Stimulated activated CD8-positive, alpha-beta memory T cell treated with anti-CD3 and anti-CD28 coated beads, Interleukin-2, amount 100 ng/mL, for 1 hour (primary cell): ENCODE measurements at regions not wholly inside any gene's neighbourhood (a gene's known extent, or its start where the extent isn't known, plus 50 kb on each side); places are given as distances from the start of the nearest gene placed in this dataset.

Experiments
- DNase-seq, 2 donors: peaks; one replicate each; pipeline ENCODE4 v3.0.0-alpha.2; 2020; ENCODE audit warnings: low read depth in 2 of 2

DNA sequence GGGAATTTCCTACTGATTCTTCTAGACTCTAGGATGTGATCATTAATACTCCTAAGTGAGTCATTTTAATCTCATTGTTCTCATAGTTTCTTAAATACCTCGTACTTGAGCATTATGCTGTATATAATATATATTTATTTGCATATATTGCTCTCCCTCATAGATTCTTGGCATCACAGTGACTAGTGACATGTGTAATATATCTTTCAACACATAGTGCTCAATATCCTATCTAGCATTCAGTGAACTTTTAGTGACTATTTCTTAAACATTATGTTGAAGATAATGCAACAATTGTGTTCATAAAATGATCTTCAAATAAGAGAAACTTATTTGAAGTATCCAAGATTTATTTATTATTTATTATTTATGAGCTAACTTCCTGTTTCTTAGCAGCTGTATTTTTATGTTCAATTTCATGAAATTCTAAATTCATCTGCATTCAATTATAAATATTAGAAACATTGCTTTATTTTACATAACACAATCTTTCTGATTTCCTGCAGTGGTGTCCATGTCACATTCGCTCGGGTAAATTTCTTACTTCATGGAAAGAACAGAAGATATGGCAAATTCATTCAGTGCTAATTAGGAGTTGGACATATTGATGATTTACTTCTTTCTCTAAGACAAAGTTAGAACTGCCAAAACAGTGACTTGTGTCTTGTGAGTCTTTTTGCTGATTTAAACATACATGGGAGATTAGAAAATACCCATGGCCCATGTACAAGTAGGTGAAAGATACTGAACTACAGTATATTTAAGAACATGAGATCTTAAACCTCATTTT lies 1095.5 kb upstream of the IGFBP7 start:
- no peak for DNase-seq

DNA sequence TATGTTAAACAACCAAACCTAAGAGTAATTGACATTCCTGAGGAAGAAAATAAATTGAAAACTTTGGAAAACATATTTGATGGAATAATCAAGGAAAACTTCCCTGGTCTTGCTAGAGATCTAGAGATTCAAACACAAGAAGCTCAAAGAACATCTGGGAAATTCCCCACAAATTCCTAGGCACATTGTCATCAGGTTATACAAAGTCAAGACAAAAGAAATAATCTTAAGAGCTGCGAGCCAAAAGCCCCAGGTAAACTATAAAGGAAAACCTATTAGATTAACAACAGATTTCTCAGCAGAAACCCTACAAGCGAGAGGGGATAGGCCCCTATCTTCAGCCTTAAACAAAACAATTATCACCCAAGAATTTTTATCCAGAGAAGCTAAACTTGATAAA lies 1082.0 kb upstream of the IGFBP7 start:
- DNase-seq: no peak

DNA sequence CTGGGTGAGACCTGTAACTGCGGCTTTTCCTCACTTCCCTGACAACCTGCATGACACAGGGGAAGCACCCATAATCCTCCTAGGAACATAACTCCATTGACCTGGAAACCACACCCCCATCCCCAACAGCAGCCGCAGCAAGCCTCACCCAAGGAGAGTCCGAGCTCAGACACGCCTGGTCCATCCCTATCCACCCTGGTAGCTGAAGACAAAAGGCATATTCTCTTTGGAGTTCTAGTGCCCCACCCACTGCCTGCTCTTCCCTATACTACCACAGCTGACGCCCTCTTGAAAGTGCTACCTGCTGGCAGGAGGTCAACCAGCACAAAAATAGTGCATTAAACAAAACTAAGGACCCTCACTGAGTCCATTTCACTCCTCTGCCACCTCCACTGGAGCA lies 1080.9 kb upstream of the IGFBP7 start:
- DNase-seq: no peak

DNA sequence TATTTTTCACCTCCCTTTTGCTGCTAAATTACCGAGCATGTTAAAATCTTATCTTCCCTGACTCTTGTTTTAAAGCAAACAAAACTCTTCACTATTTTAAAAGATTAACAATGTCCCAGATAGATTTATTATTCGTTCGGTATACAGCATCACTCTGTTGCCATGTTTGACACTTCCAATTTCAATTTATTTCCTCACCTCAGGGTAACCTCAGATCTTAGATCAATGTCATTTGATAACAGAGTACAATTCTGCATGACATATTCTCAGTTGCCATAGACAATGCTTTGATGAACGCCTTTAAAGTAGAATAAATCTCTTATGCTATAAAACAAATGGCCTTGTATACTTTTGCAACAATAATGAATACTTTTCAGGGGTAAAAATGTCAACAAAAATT lies 1078.1 kb upstream of the IGFBP7 start:
- DNase-seq: no peak

DNA sequence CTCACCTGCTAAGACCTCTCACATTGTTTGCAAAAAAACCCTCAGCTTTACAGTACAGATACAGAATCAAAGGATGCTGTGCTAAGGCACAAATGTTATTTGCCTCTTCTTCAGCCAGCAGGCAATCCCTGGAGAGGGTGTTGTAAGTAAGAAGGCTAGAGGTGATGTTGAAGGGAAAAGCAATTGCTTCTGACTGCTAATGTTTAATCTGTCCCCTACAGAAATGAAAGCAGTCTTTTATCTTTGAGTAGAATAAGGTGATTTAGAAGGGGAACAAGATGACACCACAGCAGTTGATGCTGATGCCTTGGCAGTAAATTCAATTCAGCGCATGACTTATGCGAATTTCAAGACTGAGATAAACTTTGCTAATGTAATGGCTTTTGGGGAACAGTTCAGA lies 1064.8 kb upstream of the IGFBP7 start:
- DNase-seq: no peak

DNA sequence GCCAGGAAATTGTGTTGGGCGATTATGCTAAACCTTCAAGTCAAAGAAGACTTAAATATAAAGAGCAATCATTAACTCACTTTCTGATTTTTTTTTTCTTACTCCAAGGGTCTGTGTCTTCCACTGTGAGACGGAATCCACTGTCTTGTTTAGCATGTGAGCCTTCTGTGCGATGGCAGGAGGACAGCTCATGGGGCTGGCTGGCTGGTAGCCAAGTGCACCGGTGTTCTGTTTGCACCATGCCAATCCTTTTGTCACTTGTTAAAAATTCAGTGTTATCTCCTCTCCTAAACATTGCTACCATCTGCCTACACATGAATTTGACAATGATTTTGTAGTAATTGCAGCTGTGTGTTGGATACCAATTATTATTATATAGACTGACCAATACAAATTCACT lies 1056.3 kb upstream of the IGFBP7 start:
- no peak for DNase-seq

DNA sequence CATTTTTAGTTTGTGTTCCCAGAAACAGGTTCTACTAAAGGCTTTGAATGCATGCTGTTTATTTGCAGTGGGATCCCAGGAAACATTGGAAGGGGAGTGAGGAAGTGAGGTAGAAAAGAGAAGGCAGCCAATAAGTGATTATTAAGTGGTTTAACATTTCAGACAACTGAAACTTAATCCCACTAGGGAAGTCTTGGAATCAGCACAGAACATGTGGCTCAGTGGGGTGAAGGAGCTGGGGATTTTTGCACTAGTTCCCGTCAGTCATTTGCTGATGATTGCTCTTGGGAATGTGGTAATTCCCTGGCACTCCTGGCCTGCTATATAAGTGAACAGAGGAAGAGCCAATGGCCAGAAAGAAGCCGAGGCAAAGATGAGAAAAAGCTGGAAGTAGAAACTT lies 1053.0 kb upstream of the IGFBP7 start:
- DNase-seq: no peak

DNA sequence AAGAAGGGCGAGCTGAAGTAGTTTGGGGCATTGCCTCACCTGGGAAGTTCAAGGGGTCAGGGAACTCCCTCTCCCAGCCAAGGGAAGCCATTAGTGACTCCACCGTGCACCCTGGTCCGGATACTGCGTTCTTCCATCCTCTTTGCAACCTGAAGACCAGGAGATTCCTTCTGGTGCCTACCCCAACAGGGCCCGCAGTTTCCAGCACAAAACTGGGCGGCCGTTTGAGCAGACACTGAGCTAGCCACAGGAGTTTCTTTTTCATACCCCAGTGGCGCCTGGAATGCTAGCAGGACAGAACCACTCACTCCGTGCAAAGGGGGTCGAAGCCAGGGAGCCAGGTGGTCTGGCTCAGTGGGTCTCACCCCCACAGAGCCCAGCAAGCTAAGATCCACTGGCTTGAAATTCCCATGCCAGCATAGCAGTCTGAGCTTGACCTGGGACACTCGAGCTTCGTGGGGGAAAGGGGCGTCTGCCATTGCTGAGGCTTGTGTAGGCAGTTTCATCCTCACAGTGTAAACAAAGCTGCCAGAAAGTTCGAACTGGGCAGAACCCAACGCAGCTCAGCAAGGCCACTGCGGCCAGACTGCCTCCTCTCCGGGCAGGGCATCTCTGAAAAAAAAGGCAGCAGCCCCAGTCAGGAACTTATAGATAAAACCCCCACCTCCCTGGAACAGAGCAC lies 1039.4 kb upstream of the IGFBP7 start:
- no peak for DNase-seq

DNA sequence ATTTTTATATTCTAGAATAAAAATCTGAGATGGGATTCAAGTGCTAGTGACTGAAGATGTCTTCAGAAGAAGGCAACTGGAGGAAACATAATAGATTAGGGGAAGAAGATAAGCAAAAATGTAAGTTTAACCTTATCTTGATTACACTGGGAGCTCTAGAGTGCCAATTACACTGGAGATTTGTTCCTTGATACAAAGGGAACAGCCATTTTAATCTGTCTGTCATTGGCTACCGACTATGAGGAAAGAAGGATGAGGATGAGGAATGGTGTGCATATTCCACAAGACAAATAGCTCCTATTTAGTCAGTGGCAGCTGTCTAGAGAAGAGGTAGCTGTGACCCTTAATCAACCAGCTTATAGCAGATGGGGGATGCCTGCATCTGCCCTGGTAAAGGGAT lies 1034.5 kb upstream of the IGFBP7 start:
- no peak for DNase-seq

DNA sequence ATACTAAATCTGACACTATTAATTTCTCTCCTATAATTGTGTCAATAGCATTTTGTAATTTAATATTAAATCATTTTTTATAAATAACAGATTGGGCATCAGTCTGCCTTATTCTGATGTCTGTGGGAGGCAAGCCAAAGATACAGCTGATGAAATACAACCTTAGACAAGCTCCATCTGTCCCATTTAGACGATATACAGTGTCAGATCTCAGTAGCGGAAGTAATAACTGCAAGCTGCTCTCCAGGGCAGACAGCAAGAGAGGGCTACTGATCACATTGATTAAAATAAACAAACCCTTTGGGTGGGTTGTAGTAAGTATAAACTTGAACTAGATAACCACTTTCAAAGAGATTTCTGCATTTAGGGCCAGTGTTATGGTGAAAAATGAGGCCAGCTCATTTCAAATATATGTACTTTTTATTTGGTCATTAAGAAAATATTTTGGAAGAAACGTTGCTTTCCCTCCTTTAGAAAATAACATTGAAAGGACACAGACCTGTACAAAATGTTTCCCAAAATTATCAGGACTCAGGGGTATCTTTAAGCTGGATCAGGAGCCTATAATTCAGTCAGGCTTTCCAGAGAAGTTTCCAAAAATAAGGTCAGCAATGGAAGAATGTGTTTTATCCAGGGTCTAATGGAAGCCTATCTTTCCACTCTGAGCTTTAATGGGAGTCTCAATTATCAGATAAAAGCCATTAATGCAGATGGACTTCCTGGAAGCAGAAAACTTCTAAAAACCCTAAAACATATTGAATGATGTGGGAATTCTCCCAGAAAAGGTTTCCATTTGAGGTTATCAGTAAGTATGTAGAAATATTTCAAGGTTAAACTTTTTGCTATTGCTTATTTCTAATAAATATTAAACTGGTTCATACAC lies 1028.8 kb upstream of the IGFBP7 start:
- no peak for DNase-seq

DNA sequence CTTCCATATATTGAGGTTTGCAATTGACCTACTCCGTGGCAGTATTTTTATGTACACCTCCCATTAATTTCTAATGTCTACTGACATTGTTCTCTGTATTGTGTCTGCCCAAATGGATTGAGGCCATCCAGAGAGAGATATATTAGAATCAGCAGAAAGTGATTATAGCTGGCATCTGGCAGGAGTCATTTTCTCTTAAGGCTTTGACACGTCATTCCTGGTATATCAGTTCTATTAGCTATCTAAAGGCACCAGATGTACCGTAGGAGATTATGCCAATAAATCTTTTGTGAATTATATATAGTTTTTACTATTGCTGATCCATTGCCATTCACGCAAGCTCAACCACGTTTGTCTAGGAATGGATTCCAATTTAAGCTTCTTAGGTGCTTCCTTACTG lies 1026.4 kb upstream of the IGFBP7 start:
- no peak for DNase-seq

DNA sequence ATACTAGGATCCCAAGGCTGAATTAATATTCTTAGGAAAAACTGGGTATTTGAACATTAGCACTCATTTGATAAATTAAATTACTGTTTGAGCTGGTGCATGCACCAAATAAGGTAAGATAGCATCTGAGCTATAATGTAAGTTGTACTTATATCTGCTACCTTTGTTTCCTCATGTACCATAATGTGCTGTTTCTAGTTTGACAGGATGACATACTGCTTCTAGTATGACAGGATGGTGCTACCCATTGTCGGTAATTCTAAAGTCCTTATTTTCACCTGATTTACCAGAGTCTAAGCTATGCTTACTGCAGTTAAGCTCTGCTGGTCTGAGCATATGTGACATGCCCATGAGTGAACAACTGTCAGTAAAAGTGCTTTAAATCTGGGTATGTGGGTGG lies 1017.5 kb upstream of the IGFBP7 start:
- DNase-seq: no peak

DNA sequence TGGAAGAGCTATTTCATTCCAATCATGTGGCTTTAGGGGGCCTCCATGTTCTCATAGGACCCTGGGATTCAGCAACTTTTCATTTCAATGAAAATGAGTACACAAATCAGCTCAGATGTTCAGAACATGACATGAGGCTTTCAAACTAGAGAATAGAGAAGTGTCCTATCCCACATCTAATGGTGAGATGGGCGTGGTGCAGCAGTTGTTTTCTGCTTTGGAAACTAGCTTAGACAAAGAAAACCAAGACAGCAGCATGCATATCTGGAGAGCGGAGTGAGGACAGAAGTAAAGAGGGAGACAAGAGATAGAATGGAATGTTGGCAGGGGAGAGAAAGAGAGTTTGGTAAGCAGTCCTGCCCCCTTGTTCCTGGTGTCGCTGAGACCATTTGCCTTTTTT lies 1009.1 kb upstream of the IGFBP7 start:
- no peak for DNase-seq

DNA sequence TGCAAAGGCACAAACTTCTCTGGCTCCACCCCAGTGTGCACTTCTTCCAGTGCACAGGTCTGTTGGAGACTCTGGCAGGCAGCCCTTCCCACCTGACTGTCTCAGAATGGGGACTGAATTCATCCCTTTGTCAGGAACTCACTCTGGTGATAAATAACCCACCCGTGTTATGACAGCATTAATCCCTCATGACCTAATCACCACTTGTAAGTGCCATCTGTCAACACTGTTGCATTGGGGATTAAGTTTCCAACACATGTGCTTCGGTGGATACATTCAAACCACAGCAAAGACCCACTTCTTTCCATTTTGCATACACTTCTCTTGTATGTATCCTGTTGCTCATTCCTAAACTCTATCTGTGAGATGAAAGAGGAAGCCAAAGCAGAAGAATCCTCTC lies 1002.9 kb upstream of the IGFBP7 start:
- no peak for DNase-seq

DNA sequence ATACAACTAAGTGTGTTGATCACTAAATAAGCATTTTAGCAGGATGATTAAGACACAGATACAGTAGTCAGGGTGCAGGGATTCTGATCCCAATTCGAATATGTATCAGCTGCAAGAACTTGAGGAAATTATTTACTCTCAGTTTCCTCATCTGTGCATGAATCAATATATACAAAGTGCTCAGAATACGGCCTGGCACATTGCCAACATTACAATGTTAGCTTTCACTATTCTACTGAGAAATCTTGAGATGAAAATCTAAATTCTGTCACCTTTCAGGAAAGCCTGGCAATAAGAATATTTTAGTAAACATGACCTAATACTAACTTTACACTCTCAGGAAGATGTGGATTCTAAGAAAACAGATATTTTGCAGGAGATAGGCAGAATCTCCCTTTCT lies 1001.6 kb upstream of the IGFBP7 start:
- DNase-seq: no peak

DNA sequence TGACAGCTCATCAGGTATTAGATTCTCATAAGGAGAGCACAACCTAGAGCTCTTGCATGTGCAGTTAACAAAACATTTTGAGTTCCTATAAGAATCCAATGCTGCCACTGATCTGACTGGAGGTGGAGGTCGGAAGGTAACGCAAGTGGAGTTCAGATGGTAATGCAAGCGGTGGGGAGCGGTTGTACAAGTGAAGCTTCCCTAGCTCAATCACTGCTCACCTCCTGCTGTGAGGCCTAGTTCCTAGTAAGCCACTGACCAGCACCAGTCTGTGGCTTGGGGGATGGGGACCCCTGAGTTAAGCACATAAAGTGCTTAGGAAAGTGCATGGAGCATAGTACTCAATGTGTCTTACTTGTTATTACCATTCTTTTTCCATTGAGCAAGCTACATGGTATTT lies 983.2 kb upstream of the IGFBP7 start:
- no peak for DNase-seq

DNA sequence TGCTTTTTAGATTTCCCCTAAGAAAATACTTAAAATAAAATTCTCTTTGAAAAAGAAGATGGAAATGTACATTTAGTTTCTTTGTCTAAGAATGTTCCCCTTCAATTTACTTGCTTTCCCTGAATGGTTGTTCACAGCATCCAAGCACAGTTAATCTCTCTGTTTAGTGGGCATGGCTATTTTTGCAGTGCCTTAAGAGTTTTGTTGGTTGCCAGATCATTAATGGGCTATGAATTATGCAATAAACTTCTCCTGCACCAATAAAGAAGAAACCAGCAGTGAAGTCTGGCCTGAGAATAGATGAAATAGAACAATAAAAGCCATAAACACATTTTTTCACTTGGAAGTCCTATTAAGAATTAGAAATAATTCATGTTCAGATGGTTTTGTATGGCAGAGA lies 980.4 kb upstream of the IGFBP7 start:
- DNase-seq: no peak

DNA sequence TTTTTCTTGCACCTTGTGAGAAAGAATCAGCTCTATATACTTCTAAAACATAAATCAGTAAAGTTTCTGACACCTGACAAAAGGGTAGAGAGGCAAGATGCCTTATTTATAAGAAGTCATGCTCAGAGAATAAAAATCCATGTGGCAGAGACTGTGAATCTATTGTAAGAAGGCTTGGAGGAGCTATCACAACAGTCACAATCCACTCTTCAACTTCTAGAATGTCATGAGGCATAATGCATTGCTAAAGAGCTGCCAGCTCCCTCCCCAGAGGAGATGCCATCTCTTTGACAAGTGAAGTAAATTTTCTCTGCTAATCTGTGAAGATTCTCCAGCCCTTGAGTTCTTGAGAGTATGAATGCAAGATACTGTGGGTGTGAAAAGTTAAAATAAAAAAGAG lies 971.2 kb upstream of the IGFBP7 start:
- no peak for DNase-seq

DNA sequence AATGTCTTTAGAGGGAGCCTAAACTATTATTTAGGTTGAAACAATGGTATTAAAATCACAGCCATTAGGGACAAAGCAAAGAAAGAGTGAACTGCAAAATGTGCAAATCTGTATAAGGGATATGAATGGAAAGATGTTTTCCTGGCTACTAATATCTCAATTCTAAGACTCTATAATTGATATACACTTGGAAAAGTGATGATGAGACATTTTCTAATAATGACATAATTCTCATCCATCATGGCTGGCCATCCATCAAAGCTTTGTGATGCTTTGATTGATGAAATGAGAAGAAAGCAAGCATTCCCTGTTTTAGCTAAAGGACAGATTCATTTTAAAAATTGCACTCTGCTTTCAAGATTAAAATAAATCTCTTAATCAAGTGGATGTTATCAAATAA lies 965.5 kb upstream of the IGFBP7 start:
- no peak for DNase-seq

DNA sequence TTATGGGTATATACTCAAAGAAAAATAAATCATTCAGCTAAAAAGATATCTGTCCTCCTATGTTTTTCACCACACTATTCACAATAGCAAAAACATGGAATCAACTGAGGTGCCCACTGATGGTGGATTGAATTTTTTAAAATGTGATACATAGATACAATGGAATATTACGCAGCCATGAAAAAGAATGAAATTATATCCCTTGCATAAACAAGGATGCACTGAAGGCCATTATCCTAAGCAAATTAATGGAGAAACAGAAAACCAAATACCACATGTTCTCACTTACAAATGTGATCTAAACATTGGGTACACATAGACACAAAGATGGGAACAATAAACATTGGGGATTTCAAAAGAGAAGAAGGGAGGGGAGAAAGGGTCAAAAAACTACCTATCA lies 964.2 kb upstream of the IGFBP7 start:
- DNase-seq: no peak

DNA sequence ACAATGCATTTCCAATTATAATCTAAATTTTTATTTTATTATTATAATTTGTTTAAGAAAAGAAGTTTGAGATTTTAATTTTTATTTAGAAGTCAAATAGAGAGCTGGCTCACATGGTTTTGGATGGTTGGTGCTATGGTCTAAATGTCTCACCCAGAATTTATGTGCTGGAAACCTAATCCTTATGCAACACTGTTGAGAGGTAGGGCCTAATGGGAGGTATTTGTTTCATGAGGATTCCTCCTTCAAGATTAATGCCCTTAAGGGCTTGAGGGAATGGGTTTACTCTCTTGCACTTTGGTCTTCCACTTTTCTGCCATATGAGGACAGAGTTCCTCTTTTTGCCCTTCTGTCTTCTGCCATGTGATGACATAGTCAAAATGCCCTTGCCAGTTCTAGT lies 960.5 kb upstream of the IGFBP7 start:
- DNase-seq: no peak

DNA sequence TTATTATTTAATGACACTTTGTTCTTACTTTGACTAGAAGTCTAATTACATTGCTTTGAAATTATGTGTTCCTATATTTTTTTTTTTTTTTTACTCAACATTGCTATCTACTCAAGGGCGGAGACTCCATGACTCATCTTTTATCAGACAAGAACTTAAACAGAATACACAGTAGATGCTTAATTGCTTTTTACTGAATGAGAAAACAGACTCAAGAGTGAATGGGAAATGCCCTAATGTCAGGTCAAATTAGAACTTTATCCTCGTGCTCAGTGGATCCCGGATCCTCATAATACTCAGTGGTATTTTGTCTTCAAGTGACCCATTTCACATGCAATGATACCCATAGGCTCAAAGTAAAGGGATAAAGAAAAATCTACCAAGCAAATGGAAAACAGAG lies 954.5 kb upstream of the IGFBP7 start:
- DNase-seq: no peak
